PC-3 (cell line): ENCODE measurements at regions not wholly inside any gene's neighbourhood (a gene's known extent, or its start where the extent isn't known, plus 50 kb on each side); places are given as distances from the start of the nearest gene placed in this dataset.
"Not testable (repeated sequence)": the region's sequence is repeated elsewhere in the genome, so short reads cannot be mapped to it uniquely, and the experiment has no call there.

Source experiments
- ATAC-seq: fragments of 200-7000 bp; cut with Tn5 transposase; 2 replicates; pipeline ENCODE4 v1.9.1; 2020; ENCODE audit warnings: mild to moderate bottlenecking, moderate library complexity
- BruUV-seq: library from RNA; stranded (reverse); fragments of 400-500 nt; replicated peaks from 2 replicates; lab custom pipeline; 2021; lab: Mats Ljungman, UMichigan
- CTCF ChIA-PET: fragments of 300-600 bp; sonication (Branson Sonifier 250); formaldehyde crosslinking; loops from one replicate; lab custom pipeline; 2022; ENCODE audit warnings: antibody characterized with exemption; lab: Charles Lee
- POLR2A ChIA-PET: fragments of 300-600 bp; sonication (Branson Sonifier 250); formaldehyde crosslinking; loops from one replicate; lab custom pipeline; 2022; ENCODE audit warnings: antibody characterized with exemption; ENCODE audit not compliant: unreplicated experiment; lab: Charles Lee
- DNase-seq: peaks from one replicate; pipeline ENCODE4 v3.0.0-alpha.2; 2015
- H2AFZ ChIP-seq: fragments of 300-600 bp; sonication (generic); 2 replicates; pipeline ENCODE4 v1.6.0; 2016; ENCODE audit warnings: antibody characterized with exemption, low read length
- H3F3A ChIP-seq: fragments of 300-600 bp; sonication (generic); one replicate; pipeline ENCODE4 v1.6.0; 2017; ENCODE audit warnings: antibody characterized with exemption, low read length, control low read depth, mild to moderate bottlenecking; ENCODE audit not compliant: unreplicated experiment
- H3K27ac ChIP-seq: fragments of 300-600 bp; sonication (generic); 2 replicates; pipeline ENCODE4 v1.5.1; 2016; ENCODE audit warnings: mild to moderate bottlenecking, low read length
- H3K27me3 ChIP-seq: fragments of 300-600 bp; sonication (generic); 2 replicates; pipeline ENCODE4 v1.6.1; 2016; ENCODE audit warnings: low read length, mixed read lengths
- H3K36me3 ChIP-seq: fragments of 300-600 bp; sonication (generic); 2 replicates; pipeline ENCODE4 v1.6.1; 2016; ENCODE audit warnings: low read depth, mixed run types, low read length, mixed read lengths
- H3K4me1 ChIP-seq: fragments of 300-600 bp; sonication (generic); 2 replicates; pipeline ENCODE4 v1.5.1; 2016; ENCODE audit warnings: low read length; ENCODE audit not compliant: insufficient read depth
- H3K4me2 ChIP-seq: fragments of 300-600 bp; sonication (generic); 2 replicates; pipeline ENCODE4 v1.6.0; 2016; ENCODE audit warnings: low read length
- H3K4me3 ChIP-seq: fragments of 300-600 bp; sonication (generic); 2 replicates; pipeline ENCODE4 v1.5.1; 2016; ENCODE audit warnings: mild to moderate bottlenecking, low read length, mixed read lengths
- H3K79me2 ChIP-seq: fragments of 300-600 bp; sonication (generic); 2 replicates; pipeline ENCODE4 v1.6.1; 2017; ENCODE audit warnings: low read length, mixed read lengths
- H3K9ac ChIP-seq: fragments of 300-600 bp; sonication (generic); 2 replicates; pipeline ENCODE4 v1.6.0; 2016; ENCODE audit warnings: mild to moderate bottlenecking, low read length
- H3K9me2 ChIP-seq: fragments of 300-600 bp; sonication (generic); replicated peaks from 2 replicates; pipeline ENCODE4 v1.6.1; 2016; ENCODE audit warnings: mixed run types, low read length, mixed read lengths
- H3K9me3 ChIP-seq: fragments of 300-600 bp; sonication (generic); 2 replicates; pipeline ENCODE4 v1.6.1; 2016; ENCODE audit warnings: low read length, mixed read lengths
- H4K20me1 ChIP-seq: fragments of 300-600 bp; sonication (generic); 2 replicates; pipeline ENCODE4 v1.6.1; 2016; ENCODE audit warnings: low read length, mixed read lengths
- EZH2 ChIP-seq: fragments of 300-600 bp; sonication (generic); IDR thresholded peaks from one replicate; pipeline ENCODE4 v1.6.1; 2017; ENCODE audit warnings: antibody characterized with exemption, mild to moderate bottlenecking, low read length; ENCODE audit not compliant: unreplicated experiment
- EZH2phosphoT487 ChIP-seq: fragments of 300-600 bp; sonication (generic); IDR thresholded peaks from 2 replicates; pipeline ENCODE4 v1.6.1; 2018; ENCODE audit warnings: mild to moderate bottlenecking, antibody characterized with exemption, low read length, borderline replicate concordance
- intact Hi-C: fragments of 100-400 bp; cut with micrococcal nuclease; formaldehyde crosslinking; loops from 2 replicates; pipeline ENCODE4 v1.9.0; 2023
- TF ChIP-seq, protein P1 (sequence below): fragments of 300-600 bp; sonication (generic); conservative IDR thresholded peaks from 2 replicates; pipeline ENCODE4 v1.5.1; 2017; ENCODE audit warnings: antibody characterized with exemption, low read depth, mild to moderate bottlenecking, low read length

GRCh38 chr9:102435427-102435826 lies 559.7 kb upstream of the CYLC2 start:
- H3K4me2 ChIP-seq, result no peak overlapping the region
- CTCF ChIA-PET, result no interaction called here
- TF ChIP-seq EZH2phosphoT487 (no peak), EZH2 (no peak)
- TF ChIP-seq, protein P1, sequence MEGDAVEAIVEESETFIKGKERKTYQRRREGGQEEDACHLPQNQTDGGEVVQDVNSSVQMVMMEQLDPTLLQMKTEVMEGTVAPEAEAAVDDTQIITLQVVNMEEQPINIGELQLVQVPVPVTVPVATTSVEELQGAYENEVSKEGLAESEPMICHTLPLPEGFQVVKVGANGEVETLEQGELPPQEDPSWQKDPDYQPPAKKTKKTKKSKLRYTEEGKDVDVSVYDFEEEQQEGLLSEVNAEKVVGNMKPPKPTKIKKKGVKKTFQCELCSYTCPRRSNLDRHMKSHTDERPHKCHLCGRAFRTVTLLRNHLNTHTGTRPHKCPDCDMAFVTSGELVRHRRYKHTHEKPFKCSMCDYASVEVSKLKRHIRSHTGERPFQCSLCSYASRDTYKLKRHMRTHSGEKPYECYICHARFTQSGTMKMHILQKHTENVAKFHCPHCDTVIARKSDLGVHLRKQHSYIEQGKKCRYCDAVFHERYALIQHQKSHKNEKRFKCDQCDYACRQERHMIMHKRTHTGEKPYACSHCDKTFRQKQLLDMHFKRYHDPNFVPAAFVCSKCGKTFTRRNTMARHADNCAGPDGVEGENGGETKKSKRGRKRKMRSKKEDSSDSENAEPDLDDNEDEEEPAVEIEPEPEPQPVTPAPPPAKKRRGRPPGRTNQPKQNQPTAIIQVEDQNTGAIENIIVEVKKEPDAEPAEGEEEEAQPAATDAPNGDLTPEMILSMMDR, result no peak
- H3K27ac ChIP-seq, result no peak overlapping the region
- POLR2A ChIA-PET, result interaction anchor here (0.5 kb wide), 1 partner anchor 108 kb away, joined by 3 read pairs; no protein-coding TSS in a partner anchor
- ATAC-seq (no peak), DNase-seq (no peak)
- no peak overlapping the region for H3K4me3 ChIP-seq
- no peaks in the 10 kb centered on the region for H3K79me2 ChIP-seq
- no peaks in the 10 kb centered on the region for H4K20me1 ChIP-seq
- H2AFZ ChIP-seq, result no peak overlapping the region
- BruUV-seq, result no TSS peak
- no peaks in the 10 kb centered on the region for H3K27me3 ChIP-seq
- no peaks in the 10 kb centered on the region for H3K9me3 ChIP-seq
- intact Hi-C loops, result no loop called here
- H3K4me1 ChIP-seq, result no peaks in the 10 kb centered on the region
- no peaks in the 10 kb centered on the region for H3K9me2 ChIP-seq
- H3K9ac ChIP-seq, result no peak overlapping the region
- no peaks in the 10 kb centered on the region for H3F3A ChIP-seq
- no peaks in the 10 kb centered on the region for H3K36me3 ChIP-seq

GRCh38 chr9:102434545-102434944 lies 560.6 kb upstream of the CYLC2 start:
- H3K4me3 ChIP-seq, result no peak overlapping the region
- no peak for TF ChIP-seq EZH2phosphoT487
- no peaks in the 10 kb centered on the region for H3K36me3 ChIP-seq
- no TSS peak for BruUV-seq
- H3F3A ChIP-seq, result no peaks in the 10 kb centered on the region
- H3K4me1 ChIP-seq, result no peaks in the 10 kb centered on the region
- ATAC-seq (no peak), DNase-seq (no peak)
- H3K9ac ChIP-seq, result no peak overlapping the region
- intact Hi-C loops, result no loop called here
- H3K27ac ChIP-seq, result no peak overlapping the region
- ChIA-PET CTCF (no interaction called here), POLR2A (no interaction called here)
- H3K9me2 ChIP-seq, result no peaks in the 10 kb centered on the region
- no peaks in the 10 kb centered on the region for H3K9me3 ChIP-seq
- no peaks in the 10 kb centered on the region for H4K20me1 ChIP-seq
- no peaks in the 10 kb centered on the region for H3K27me3 ChIP-seq
- H2AFZ ChIP-seq, result no peak overlapping the region
- H3K4me2 ChIP-seq, result no peak overlapping the region
- H3K79me2 ChIP-seq, result no peaks in the 10 kb centered on the region

GRCh38 chr9:102428305-102428704 lies 566.8 kb upstream of the CYLC2 start:
- POLR2A ChIA-PET, result no interaction called here
- BruUV-seq, result no TSS peak

DNA sequence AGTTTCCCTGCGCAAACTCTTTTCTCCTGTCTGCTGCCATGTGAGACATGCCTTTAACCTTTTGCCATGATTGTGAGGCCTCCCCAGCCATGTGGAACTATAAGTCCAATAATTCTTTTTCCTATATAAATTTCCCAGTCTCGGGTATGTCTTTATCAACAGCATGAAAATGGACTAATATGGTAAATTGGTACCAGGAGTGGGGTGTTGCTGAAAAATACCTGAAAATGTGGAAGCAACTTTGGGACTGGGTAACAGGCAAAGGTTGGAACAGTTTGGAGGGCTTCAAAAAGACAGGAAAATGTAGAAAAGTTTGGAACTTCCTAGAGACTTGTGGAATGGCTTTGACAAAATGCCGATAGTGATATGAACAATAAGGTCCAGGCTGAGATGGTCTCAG lies 578.9 kb upstream of the CYLC2 start:
- H3F3A ChIP-seq, ATAC-seq, H3K27ac ChIP-seq, H3K9ac ChIP-seq, H3K4me2 ChIP-seq, POLR2A ChIA-PET, H4K20me1 ChIP-seq, H3K9me3 ChIP-seq, BruUV-seq, H3K79me2 ChIP-seq, H3K4me1 ChIP-seq, DNase-seq, intact Hi-C loops, H3K27me3 ChIP-seq, H3K9me2 ChIP-seq, CTCF ChIA-PET, H2AFZ ChIP-seq, H3K4me3 ChIP-seq, H3K36me3 ChIP-seq: not testable (repeated sequence)

More at GRCh38 chr9:102428305-102428704, 566.8 kb upstream of the CYLC2 start:
- CTCF ChIA-PET, result no interaction called here
- intact Hi-C loops, result loop anchor here (10.0 kb wide), 1 partner anchor 206 kb away; no protein-coding TSS in a partner anchor
- no peaks in the 10 kb centered on the region for H3F3A ChIP-seq
- H3K9me2 ChIP-seq, result no peaks in the 10 kb centered on the region
- no peak overlapping the region for H2AFZ ChIP-seq
- no peaks in the 10 kb centered on the region for H3K4me1 ChIP-seq
- TF ChIP-seq EZH2, result no peak
- TF ChIP-seq, protein P1, result peak; percentile 11; the same call in 1 of the 2 replicates
- no peaks in the 10 kb centered on the region for H3K36me3 ChIP-seq
- H3K79me2 ChIP-seq, result no peaks in the 10 kb centered on the region
- no peak overlapping the region for H3K27ac ChIP-seq
- DNase-seq (no peak), ATAC-seq (no peak)
- no peak overlapping the region for H3K4me3 ChIP-seq
- no peaks in the 10 kb centered on the region for H3K9me3 ChIP-seq
- H3K9ac ChIP-seq, result no peak overlapping the region
- H3K4me2 ChIP-seq, result no peak overlapping the region
- H3K27me3 ChIP-seq, result no peaks in the 10 kb centered on the region
- no peaks in the 10 kb centered on the region for H4K20me1 ChIP-seq
